CD1c-positive myeloid dendritic cell (primary cell): ENCODE measurements at regions not wholly inside any gene's neighbourhood (a gene's known extent, or its start where the extent isn't known, plus 50 kb on each side); places are given as distances from the start of the nearest gene placed in this dataset.
"Not testable (repeated sequence)": the region's sequence is repeated elsewhere in the genome, so short reads cannot be mapped to it uniquely, and the experiment has no call there.

Source experiments
- DNase-seq: peaks from one replicate; pipeline ENCODE4 v3.0.0-alpha.2; 2016; ENCODE audit errors: extremely low spot score

GRCh38 chr9:87781331-87781730 is 55.4 kb downstream of the CTSL start:
- DNase-seq: no peak

DNA sequence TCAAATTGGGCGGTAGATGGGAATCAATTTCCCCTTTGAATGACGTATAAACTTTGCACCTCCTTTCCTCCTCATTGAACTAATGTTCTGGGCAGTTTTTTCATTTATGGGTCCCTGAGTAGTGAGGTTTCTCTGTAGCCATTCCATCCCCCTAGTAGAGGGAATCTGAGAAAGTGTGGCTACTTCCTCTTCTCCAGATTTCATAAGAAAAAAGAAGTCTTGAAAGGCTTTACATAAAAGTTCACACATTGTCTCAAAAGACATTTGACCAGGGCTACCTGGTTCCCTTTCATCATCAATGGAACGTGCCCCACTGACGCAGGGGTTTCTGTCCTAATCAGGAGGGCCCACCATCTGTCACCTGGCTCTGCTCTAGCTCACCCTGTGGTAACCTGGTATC is 57.3 kb downstream of the CTSL start:
- peak; percentile 52 for DNase-seq

DNA sequence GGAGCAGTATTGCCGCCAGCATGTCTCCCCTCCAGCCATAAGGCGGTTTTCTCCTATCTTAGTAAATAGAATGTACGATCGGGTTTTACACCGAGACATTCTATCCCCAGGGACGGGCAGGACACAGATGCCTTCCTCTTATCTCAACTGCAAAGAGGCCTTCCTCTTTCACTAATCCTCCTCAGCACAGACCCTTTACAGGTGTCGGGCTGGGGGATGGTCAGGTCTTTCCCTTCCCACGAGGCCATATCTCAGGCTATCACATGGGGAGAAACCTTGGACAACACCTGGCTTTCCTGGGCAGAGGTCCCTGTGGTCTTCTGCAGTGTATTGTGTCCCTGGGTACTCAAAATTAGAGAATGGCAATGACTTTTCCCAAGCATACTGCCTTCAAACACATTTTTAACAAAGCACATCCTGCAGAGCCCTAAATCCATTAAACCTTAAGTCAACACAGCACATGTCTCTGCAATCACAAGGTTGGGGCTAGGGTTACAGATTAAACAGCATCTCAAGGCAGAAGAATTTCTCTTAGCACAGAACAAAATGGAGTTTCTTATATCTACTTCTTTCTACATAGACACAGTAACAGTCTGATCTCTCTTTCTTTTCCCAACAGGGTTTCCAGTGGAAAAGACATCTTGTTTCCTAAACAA is 59.5 kb downstream of the CTSL start:
- DNase-seq: not testable (repeated sequence)

DNA sequence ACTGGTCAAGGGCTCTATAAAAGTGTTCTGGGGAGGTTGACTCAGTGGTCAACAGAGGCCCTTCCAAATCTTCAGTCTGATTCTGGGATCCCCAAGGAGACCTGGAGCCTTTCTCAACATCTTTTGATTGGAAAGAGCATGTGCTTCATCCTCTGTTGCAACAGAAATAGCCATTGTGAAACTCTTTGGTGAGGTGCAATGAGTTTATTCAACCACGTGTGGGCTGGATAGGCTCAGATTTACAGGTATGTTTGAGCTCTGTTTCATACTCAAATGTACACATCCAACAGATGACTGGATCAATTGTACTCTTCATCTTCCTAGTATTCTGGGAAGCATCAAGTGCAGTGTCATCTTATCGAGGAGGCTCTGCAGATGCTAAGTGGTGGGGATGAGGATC is 60.5 kb downstream of the CTSL start:
- DNase-seq: no peak

DNA sequence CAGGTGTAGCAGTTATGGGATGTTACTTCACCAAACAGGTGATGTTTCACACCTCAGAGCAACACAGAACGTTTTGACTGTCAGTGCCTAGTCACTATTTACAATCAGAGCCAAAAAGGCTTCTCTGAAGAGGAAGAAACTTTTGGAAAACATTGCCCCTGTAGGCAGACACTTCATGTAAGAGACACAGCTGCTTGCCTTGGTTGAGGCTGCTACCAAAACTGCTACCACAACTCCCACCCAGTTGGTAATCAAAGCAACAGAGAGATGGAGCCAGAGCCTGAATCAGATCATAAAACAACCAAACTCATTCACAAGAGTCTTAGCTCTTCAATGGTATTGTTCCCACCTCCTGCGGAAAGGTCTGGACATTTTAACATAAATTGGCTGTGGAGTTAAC is 61.0 kb downstream of the CTSL start:
- no peak for DNase-seq

GRCh38 chr9:87787735-87788134 is 61.8 kb downstream of the CTSL start:
- peak; percentile 19 for DNase-seq

GRCh38 chr9:87792831-87793288 is 66.9 kb downstream of the CTSL start:
- peak; percentile 97 for DNase-seq

DNA sequence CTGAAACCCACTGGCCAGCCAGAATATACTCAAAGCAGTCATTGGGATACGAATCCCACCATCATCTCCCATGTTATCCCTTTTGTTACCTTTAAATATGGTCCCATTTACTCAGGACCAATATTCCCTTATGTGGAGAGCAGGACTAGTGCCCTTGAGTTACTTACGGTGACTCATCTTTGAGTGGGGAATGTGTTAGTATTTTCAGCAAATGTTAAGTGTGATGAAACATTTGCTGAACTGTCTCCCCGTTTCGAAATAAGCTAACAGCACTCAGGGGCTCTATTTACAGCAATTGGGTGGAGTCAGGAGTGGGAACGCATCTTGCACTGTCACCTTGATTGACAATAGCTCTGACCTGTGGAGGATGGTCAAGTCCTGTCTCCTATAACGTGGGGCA is 67.4 kb downstream of the CTSL start:
- DNase-seq: peak; percentile 85

DNA sequence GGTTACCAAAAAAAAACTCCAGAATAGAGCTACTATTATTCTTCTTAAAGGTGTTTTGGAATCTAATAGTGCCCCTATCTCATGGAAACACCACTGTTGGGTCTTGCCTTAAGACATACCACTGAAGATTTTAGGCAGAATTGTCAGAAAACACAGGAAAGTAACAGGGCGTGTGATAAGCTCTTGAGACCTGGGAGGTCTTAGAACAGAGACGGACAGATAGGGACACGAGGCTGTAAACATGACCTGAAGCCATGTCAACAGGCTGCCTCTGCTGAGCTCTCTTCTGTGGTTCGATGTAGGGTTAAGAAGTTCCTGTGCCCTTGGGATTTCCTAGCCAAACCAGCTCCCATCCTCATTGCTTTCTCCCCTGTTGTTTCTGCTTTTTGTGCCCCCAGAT is 69.3 kb downstream of the CTSL start:
- DNase-seq: no peak

GRCh38 chr9:87796196-87796595 is 70.3 kb downstream of the CTSL start:
- DNase-seq: peak; percentile 11

- DNase-seq: no peak
These were observed 72.4 kb downstream of the CTSL start for GRCh38 chr9:87798261-87798833.

GRCh38 chr9:87799503-87799902 is 73.6 kb downstream of the CTSL start:
- no peak for DNase-seq

GRCh38 chr9:87800456-87800855 is 74.5 kb downstream of the CTSL start:
- no peak for DNase-seq

- no peak for DNase-seq
These were observed 75.1 kb downstream of the CTSL start for GRCh38 chr9:87801013-87801412.

GRCh38 chr9:87803166-87803565 is 77.2 kb downstream of the CTSL start:
- DNase-seq: no peak

- no peak for DNase-seq
These were observed 77.9 kb downstream of the CTSL start for GRCh38 chr9:87803623-87804345.

DNA sequence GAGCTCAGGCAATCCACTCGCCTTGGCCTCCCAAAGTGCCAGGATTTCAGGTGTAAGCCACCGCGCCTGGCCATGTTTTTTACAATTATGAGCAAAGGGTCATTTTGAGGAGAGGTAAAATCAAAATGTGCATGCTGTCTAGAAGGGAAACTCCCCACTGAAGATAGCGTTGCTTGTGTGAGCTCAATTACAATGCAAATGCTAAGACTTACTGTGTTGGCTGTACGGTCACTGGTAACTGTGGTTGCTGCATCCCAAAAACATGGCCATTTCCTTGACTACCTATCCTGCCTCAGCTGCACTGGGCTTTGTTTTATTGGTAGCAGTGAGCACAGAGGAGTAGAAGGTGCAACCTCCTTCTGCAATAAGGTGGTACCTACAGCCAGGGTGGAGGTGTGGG is 77.4 kb upstream of the SPATA31E1 start:
- no peak for DNase-seq

DNA sequence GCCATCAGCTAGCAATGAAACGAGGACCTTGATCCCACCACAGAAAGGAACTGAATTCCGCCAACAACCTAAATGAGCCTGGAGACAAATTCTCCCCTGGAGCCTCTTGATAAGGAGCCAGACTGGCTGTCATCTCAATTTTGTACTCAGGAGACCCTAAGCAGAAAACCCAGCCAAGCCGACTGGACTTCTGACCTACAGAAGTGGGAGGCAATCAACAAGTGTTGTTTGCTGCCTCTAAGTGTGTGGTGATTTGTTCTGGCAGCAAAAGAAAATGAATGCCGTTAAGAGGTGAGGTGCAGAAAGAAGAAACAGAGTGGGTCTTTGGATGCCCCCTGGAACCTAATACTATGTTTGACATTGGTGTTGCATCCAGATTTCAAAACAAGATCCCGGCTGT is 72.7 kb upstream of the SPATA31E1 start:
- DNase-seq: no peak

GRCh38 chr9:87810679-87811178 is 71.9 kb upstream of the SPATA31E1 start:
- no peak for DNase-seq

DNA sequence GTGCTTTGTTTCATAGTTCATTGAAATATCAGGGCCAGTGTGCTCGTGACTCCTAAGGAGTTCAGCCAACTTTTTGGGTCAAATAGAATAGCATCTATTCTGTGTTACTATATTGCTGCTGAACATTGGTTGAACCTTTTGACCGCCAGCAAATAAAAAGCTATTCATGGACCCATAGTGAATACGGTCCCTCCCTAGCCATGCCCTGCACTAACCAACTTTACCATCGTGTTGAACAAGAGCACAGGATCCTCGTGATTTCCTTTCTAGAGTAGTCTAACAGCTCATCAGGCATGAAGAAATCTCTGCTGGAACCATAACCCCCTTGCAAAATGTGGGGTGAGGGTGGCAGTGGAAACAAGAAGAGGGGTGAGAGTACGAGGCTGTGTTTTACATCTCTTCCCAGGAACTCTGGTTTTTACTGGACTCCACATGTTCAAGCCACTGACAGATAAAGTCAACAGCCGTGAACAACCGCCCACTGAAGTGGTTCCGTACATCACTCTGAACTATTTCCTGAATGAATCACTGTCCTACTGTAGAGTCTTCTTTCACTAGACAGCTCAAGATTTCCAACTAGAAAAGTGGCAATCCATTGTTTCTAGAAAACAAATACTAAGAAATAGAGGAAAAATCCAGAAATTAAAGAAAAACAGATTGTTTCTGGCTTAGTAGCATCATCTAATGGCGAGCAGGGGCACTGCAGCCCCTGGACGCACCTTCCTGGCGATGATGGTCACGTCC is 70.1 kb upstream of the SPATA31E1 start:
- DNase-seq: peak; percentile 77

GRCh38 chr9:87813119-87813463 is 69.6 kb upstream of the SPATA31E1 start:
- DNase-seq: no peak

GRCh38 chr9:87816036-87816435 is 66.6 kb upstream of the SPATA31E1 start:
- peak; percentile 56 for DNase-seq
